A549 (cell line): ENCODE measurements at regions not wholly inside any gene's neighbourhood (a gene's known extent, or its start where the extent isn't known, plus 50 kb on each side); places are given as distances from the start of the nearest gene placed in this dataset.

Experiments
- CEBPB ChIP-seq, 2 experiments: fragments of >200 bp in 1 of 2; sonication (Bioruptor Twin) in 1 of 2; formaldehyde crosslinking in 1 of 2; IDR thresholded peaks; 2 replicates each; pipeline ENCODE4 v1.6.1; 2012 to 2016
- CTCF ChIP-seq: fragments of >200 bp; sonication (Bioruptor Twin); formaldehyde crosslinking; IDR thresholded peaks from 3 replicates; pipeline ENCODE4 v1.5.1; 2016
- HOXB13 ChIP-seq: fragments of 250-450 bp; sonication (Bioruptor Pico); IDR thresholded peaks from 2 replicates; pipeline ENCODE4 v1.5.0; 2020; ENCODE audit warnings: low read depth, mild to moderate bottlenecking, moderate library complexity
- JUNB ChIP-seq: fragments of >200 bp; sonication (Bioruptor Twin); formaldehyde crosslinking; IDR thresholded peaks from 2 replicates; pipeline ENCODE4 v1.6.1; 2016
- KDM1A ChIP-seq: fragments of 200-600 bp; sonication (generic); IDR thresholded peaks from 2 replicates; pipeline ENCODE4 v1.6.1; 2016; ENCODE audit warnings: low read depth, mild to moderate bottlenecking
- MAX ChIP-seq: IDR thresholded peaks from 2 replicates; pipeline ENCODE4 v1.6.1; 2012
- POLR2A ChIP-seq: IDR thresholded peaks from 2 replicates; pipeline ENCODE4 v1.6.1; 2012; ENCODE audit warnings: mild to moderate bottlenecking, low read length
- RAD21 ChIP-seq, 2 experiments: fragments of >200 bp in 1 of 2; sonication (Bioruptor Twin) in 1 of 2; formaldehyde crosslinking in 1 of 2; IDR thresholded peaks in 1 of 2; conservative IDR thresholded peaks in 1 of 2; 2 replicates in 1 of 2; 3 replicates in 1 of 2; pipeline ENCODE4 v1.6.1; 2012 to 2018; ENCODE audit warnings: inconsistent platforms in 1 of 2
- REST ChIP-seq: fragments of 200-600 bp; sonication (generic); IDR thresholded peaks from 2 replicates; pipeline ENCODE4 v1.6.1; 2016; ENCODE audit warnings: antibody characterized with exemption, mild to moderate bottlenecking, moderate library complexity
- ZC3H11A ChIP-seq: fragments of 450-650 bp; IDR thresholded peaks from 2 replicates; pipeline ENCODE4 v1.6.1; 2014; ENCODE audit warnings: antibody characterized with exemption, mild to moderate bottlenecking

GRCh38 chr5:164132358-164132757, 626.9 kb downstream of the MAT2B start:
- TF ChIP-seq HOXB13 = no peak
- no peak for TF ChIP-seq POLR2A
- TF ChIP-seq RAD21 (conservative IDR thresholded peaks at IDR 0.05 in 1 of 2, IDR thresholded peaks at IDR 0.05 in 1 of 2) = no peak
- TF ChIP-seq CTCF = no peak
- no peak for TF ChIP-seq CEBPB (IDR thresholded peaks at IDR 0.05)
- TF ChIP-seq KDM1A = no peak
- no peak for TF ChIP-seq ZC3H11A
- TF ChIP-seq MAX = no peak
- TF ChIP-seq JUNB = no peak
- no peak for TF ChIP-seq REST
